RWPE2 (cell line): ENCODE measurements at regions not wholly inside any gene's neighbourhood (a gene's known extent, or its start where the extent isn't known, plus 50 kb on each side); places are given as distances from the start of the nearest gene placed in this dataset.

Source experiments
- ATAC-seq: fragments of 200-7000 bp; cut with Tn5 transposase; 3 replicates; pipeline ENCODE4 v1.9.1; 2021; ENCODE audit warnings: low read depth
- DNase-seq: peaks from one replicate; pipeline ENCODE4 v3.0.0-alpha.2; 2020; ENCODE audit warnings: low spot score
- H3K27ac ChIP-seq: fragments of 450-650 bp; 2 replicates; pipeline ENCODE4 v1.5.1; 2017; ENCODE audit warnings: mild to moderate bottlenecking; ENCODE audit not compliant: poor library complexity, severe bottlenecking
- H3K27me3 ChIP-seq: fragments of 250-450 bp; sonication (Bioruptor Pico); 2 replicates; pipeline ENCODE4 v1.5.1; 2021; ENCODE audit warnings: mild to moderate bottlenecking, moderate library complexity; ENCODE audit not compliant: insufficient read depth, poor library complexity, severe bottlenecking
- H3K36me3 ChIP-seq: fragments of 250-450 bp; sonication (Bioruptor Pico); 2 replicates; pipeline ENCODE4 v1.5.1; 2020; ENCODE audit warnings: low read depth, mild to moderate bottlenecking, moderate library complexity
- H3K4me1 ChIP-seq: fragments of 250-450 bp; sonication (Bioruptor Pico); 2 replicates; pipeline ENCODE4 v1.5.1; 2021; ENCODE audit warnings: mild to moderate bottlenecking, moderate library complexity; ENCODE audit not compliant: insufficient read depth, poor library complexity, severe bottlenecking
- H3K4me3 ChIP-seq: fragments of 250-450 bp; sonication (Bioruptor Pico); 2 replicates; pipeline ENCODE4 v1.5.1; 2021; ENCODE audit warnings: mild to moderate bottlenecking, moderate library complexity; ENCODE audit not compliant: severe bottlenecking
- H3K9me3 ChIP-seq: fragments of 250-450 bp; sonication (Bioruptor Pico); 2 replicates; pipeline ENCODE4 v1.5.1; 2021; ENCODE audit warnings: mild to moderate bottlenecking, moderate library complexity; ENCODE audit not compliant: severe bottlenecking
- CTCF ChIP-seq: fragments of 450-650 bp; IDR thresholded peaks from one replicate; pipeline ENCODE4 v1.5.1; 2017; ENCODE audit warnings: mild to moderate bottlenecking, moderate library complexity; ENCODE audit not compliant: poor library complexity, severe bottlenecking

- no peak overlapping the region for H3K4me3 ChIP-seq
- no peaks in the 10 kb centered on the region for H3K4me1 ChIP-seq
- H3K27me3 ChIP-seq, result no peaks in the 10 kb centered on the region
- no peak for DNase-seq
- H3K27ac ChIP-seq, result no peak overlapping the region
- H3K9me3 ChIP-seq, result no peaks in the 10 kb centered on the region
- TF ChIP-seq CTCF, result no peak
- H3K36me3 ChIP-seq, result no peaks in the 10 kb centered on the region
- ATAC-seq, result no peak
Measured at GRCh38 chr2:200137271-200137670, 169.2 kb upstream of the SPATS2L start.

- Histone ChIP-seq H3K9me3 (no peaks in the 10 kb centered on the region), H3K27ac (no peak overlapping the region), H3K36me3 (no peaks in the 10 kb centered on the region), H3K4me1 (no peaks in the 10 kb centered on the region), H3K4me3 (no peak overlapping the region), H3K27me3 (no peaks in the 10 kb centered on the region)
- DNase-seq (no peak), ATAC-seq (no peak)
- no peak for TF ChIP-seq CTCF
Measured at GRCh38 chr2:200137691-200138090, 168.8 kb upstream of the SPATS2L start.

GRCh38 chr2:200138391-200139124, 167.9 kb upstream of the SPATS2L start:
- no peak for TF ChIP-seq CTCF
- Histone ChIP-seq H3K4me1 (no peaks in the 10 kb centered on the region), H3K27ac (no peak overlapping the region), H3K4me3 (no peak overlapping the region), H3K36me3 (no peaks in the 10 kb centered on the region), H3K27me3 (no peaks in the 10 kb centered on the region), H3K9me3 (no peaks in the 10 kb centered on the region)
- ATAC-seq (no peak), DNase-seq (no peak)

- DNase-seq (no peak), ATAC-seq (no peak)
- no peak overlapping the region for H3K27ac ChIP-seq
- H3K27me3 ChIP-seq, result no peaks in the 10 kb centered on the region
- TF ChIP-seq CTCF, result no peak
- no peaks in the 10 kb centered on the region for H3K9me3 ChIP-seq
- no peaks in the 10 kb centered on the region; the same call in 1 of the 2 replicates for H3K36me3 ChIP-seq
- no peak overlapping the region for H3K4me3 ChIP-seq
- no peaks in the 10 kb centered on the region for H3K4me1 ChIP-seq
Measured at GRCh38 chr2:200144571-200144970, 161.9 kb upstream of the SPATS2L start.

- no peak overlapping the region for H3K27ac ChIP-seq
- H3K36me3 ChIP-seq, result no peaks in the 10 kb centered on the region; the same call in 1 of the 2 replicates
- TF ChIP-seq CTCF, result no peak
- H3K4me3 ChIP-seq, result no peak overlapping the region
- DNase-seq (no peak), ATAC-seq (no peak)
- H3K4me1 ChIP-seq, result no peaks in the 10 kb centered on the region
- no peaks in the 10 kb centered on the region for H3K27me3 ChIP-seq
- peaks cover 3% of the 10 kb centered on the region for H3K9me3 ChIP-seq
Measured at GRCh38 chr2:200146501-200146900, 160.0 kb upstream of the SPATS2L start.
